ENCODE measurements at regions not wholly inside any gene's neighbourhood (a gene's known extent, or its start where the extent isn't known, plus 50 kb on each side); places are given as distances from the start of the nearest gene placed in this dataset.
"Not testable (repeated sequence)": the region's sequence is repeated elsewhere in the genome, so short reads cannot be mapped to it uniquely, and the experiment has no call there.

- H3K36me3 ChIP-seq (ENCODE audit: insufficient read depth, low read length); H3K4me3 ChIP-seq (ENCODE audit: low read depth, low read length, poor library complexity, severe bottlenecking); H3K27ac ChIP-seq (ENCODE audit: low read depth, low read length, poor library complexity, severe bottlenecking); H3K9me3 ChIP-seq (ENCODE audit: low read length); CTCF ChIA-PET (ENCODE audit: unreplicated experiment); POLR2A ChIA-PET; H3K4me2 ChIP-seq (ENCODE audit: low read length); intact Hi-C loops (cut with micrococcal nuclease; ENCODE audit: unreplicated experiment); H3K79me2 ChIP-seq (ENCODE audit: insufficient read depth, low read depth, low read length); H2AFZ ChIP-seq (ENCODE audit: low read length); H3K9me2 ChIP-seq (ENCODE audit: insufficient read depth, low read length); H4K20me1 ChIP-seq (ENCODE audit: insufficient read depth, low read length); BruUV-seq (replicated peaks); H3K4me1 ChIP-seq (ENCODE audit: insufficient read depth, low read length, poor library complexity, severe bottlenecking); DNase-seq (ENCODE audit: low spot score): not testable (repeated sequence)
Measured at GRCh38 chr2:111323384-111323783, 202.7 kb downstream of the BCL2L11 start.

- H3K79me2 ChIP-seq (ENCODE audit: insufficient read depth, low read depth, low read length); CTCF ChIA-PET (ENCODE audit: unreplicated experiment); H2AFZ ChIP-seq (ENCODE audit: low read length); H3K9me3 ChIP-seq (ENCODE audit: low read length); POLR2A ChIA-PET; DNase-seq (ENCODE audit: low spot score); H3K36me3 ChIP-seq (ENCODE audit: insufficient read depth, low read length); H3K4me2 ChIP-seq (ENCODE audit: low read length); H4K20me1 ChIP-seq (ENCODE audit: insufficient read depth, low read length); intact Hi-C loops (cut with micrococcal nuclease; ENCODE audit: unreplicated experiment); H3K4me3 ChIP-seq (ENCODE audit: low read depth, low read length, poor library complexity, severe bottlenecking); H3K27ac ChIP-seq (ENCODE audit: low read depth, low read length, poor library complexity, severe bottlenecking); H3K4me1 ChIP-seq (ENCODE audit: insufficient read depth, low read length, poor library complexity, severe bottlenecking); BruUV-seq (replicated peaks); H3K9me2 ChIP-seq (ENCODE audit: insufficient read depth, low read length): not testable (repeated sequence)
Measured at GRCh38 chr2:111327726-111328125, 207.0 kb downstream of the BCL2L11 start.

- CTCF ChIA-PET (ENCODE audit: unreplicated experiment); BruUV-seq (replicated peaks): not testable (repeated sequence)
Measured at GRCh38 chr2:111329309-111329708, 208.6 kb downstream of the BCL2L11 start.

GRCh38 chr2:111331099-111331724, 210.5 kb downstream of the BCL2L11 start:
- H3K9me3 ChIP-seq (ENCODE audit: low read length); intact Hi-C loops (cut with micrococcal nuclease; ENCODE audit: unreplicated experiment); H3K79me2 ChIP-seq (ENCODE audit: insufficient read depth, low read depth, low read length); H3K4me3 ChIP-seq (ENCODE audit: low read depth, low read length, poor library complexity, severe bottlenecking); H4K20me1 ChIP-seq (ENCODE audit: insufficient read depth, low read length); H3K36me3 ChIP-seq (ENCODE audit: insufficient read depth, low read length); H3K27ac ChIP-seq (ENCODE audit: low read depth, low read length, poor library complexity, severe bottlenecking); DNase-seq (ENCODE audit: low spot score); H2AFZ ChIP-seq (ENCODE audit: low read length); POLR2A ChIA-PET; H3K9me2 ChIP-seq (ENCODE audit: insufficient read depth, low read length); H3K4me2 ChIP-seq (ENCODE audit: low read length); CTCF ChIA-PET (ENCODE audit: unreplicated experiment); BruUV-seq (replicated peaks); H3K4me1 ChIP-seq (ENCODE audit: insufficient read depth, low read length, poor library complexity, severe bottlenecking): not testable (repeated sequence)

More at GRCh38 chr2:111329309-111329708, 208.6 kb downstream of the BCL2L11 start:
- H3K9me2 ChIP-seq (ENCODE audit: insufficient read depth, low read length); DNase-seq (ENCODE audit: low spot score); H3K4me2 ChIP-seq (ENCODE audit: low read length); H4K20me1 ChIP-seq (ENCODE audit: insufficient read depth, low read length); POLR2A ChIA-PET; H3K36me3 ChIP-seq (ENCODE audit: insufficient read depth, low read length); H3K79me2 ChIP-seq (ENCODE audit: insufficient read depth, low read depth, low read length); H3K9me3 ChIP-seq (ENCODE audit: low read length); H3K4me1 ChIP-seq (ENCODE audit: insufficient read depth, low read length, poor library complexity, severe bottlenecking); H2AFZ ChIP-seq (ENCODE audit: low read length); H3K27ac ChIP-seq (ENCODE audit: low read depth, low read length, poor library complexity, severe bottlenecking); intact Hi-C loops (cut with micrococcal nuclease; ENCODE audit: unreplicated experiment); H3K4me3 ChIP-seq (ENCODE audit: low read depth, low read length, poor library complexity, severe bottlenecking): not testable (repeated sequence)

GRCh38 chr2:111335220-111335907, 214.7 kb downstream of the BCL2L11 start:
- H3K4me2 ChIP-seq (ENCODE audit: low read length); H4K20me1 ChIP-seq (ENCODE audit: insufficient read depth, low read length); H3K9me2 ChIP-seq (ENCODE audit: insufficient read depth, low read length); H3K9me3 ChIP-seq (ENCODE audit: low read length); H3K4me3 ChIP-seq (ENCODE audit: low read depth, low read length, poor library complexity, severe bottlenecking); CTCF ChIA-PET (ENCODE audit: unreplicated experiment); H3K79me2 ChIP-seq (ENCODE audit: insufficient read depth, low read depth, low read length); H3K27ac ChIP-seq (ENCODE audit: low read depth, low read length, poor library complexity, severe bottlenecking); H3K36me3 ChIP-seq (ENCODE audit: insufficient read depth, low read length); intact Hi-C loops (cut with micrococcal nuclease; ENCODE audit: unreplicated experiment); POLR2A ChIA-PET; DNase-seq (ENCODE audit: low spot score); H3K4me1 ChIP-seq (ENCODE audit: insufficient read depth, low read length, poor library complexity, severe bottlenecking); BruUV-seq (replicated peaks); H2AFZ ChIP-seq (ENCODE audit: low read length): not testable (repeated sequence)

- H3K27ac ChIP-seq (ENCODE audit: low read depth, low read length, poor library complexity, severe bottlenecking); DNase-seq (ENCODE audit: low spot score); H3K36me3 ChIP-seq (ENCODE audit: insufficient read depth, low read length); POLR2A ChIA-PET; H3K9me3 ChIP-seq (ENCODE audit: low read length); intact Hi-C loops (cut with micrococcal nuclease; ENCODE audit: unreplicated experiment); BruUV-seq (replicated peaks); H3K9me2 ChIP-seq (ENCODE audit: insufficient read depth, low read length); H3K79me2 ChIP-seq (ENCODE audit: insufficient read depth, low read depth, low read length); H4K20me1 ChIP-seq (ENCODE audit: insufficient read depth, low read length); H3K4me2 ChIP-seq (ENCODE audit: low read length); H2AFZ ChIP-seq (ENCODE audit: low read length); CTCF ChIA-PET (ENCODE audit: unreplicated experiment); H3K4me3 ChIP-seq (ENCODE audit: low read depth, low read length, poor library complexity, severe bottlenecking); H3K4me1 ChIP-seq (ENCODE audit: insufficient read depth, low read length, poor library complexity, severe bottlenecking): not testable (repeated sequence)
Measured at GRCh38 chr2:111338474-111338873, 217.8 kb downstream of the BCL2L11 start.
